Gastrocnemius medialis (tissue), 4 donors: ENCODE measurements at regions not wholly inside any gene's neighbourhood (a gene's known extent, or its start where the extent isn't known, plus 50 kb on each side); places are given as distances from the start of the nearest gene placed in this dataset.

Source experiments
- POLR2A ChIP-seq, 2 donors: fragments of 450-650 bp; IDR thresholded peaks; one replicate each; pipeline ENCODE4 v1.6.1; 2017; ENCODE audit warnings: antibody characterized with exemption in 2 of 2, mild to moderate bottlenecking in 2 of 2, moderate library complexity in 2 of 2
- TF ChIP-seq, protein P1 (sequence below), 5 experiments: fragments of 450-650 bp in 3 of 5; fragments of 200-600 bp in 2 of 5; sonication (generic) in 2 of 5; IDR thresholded peaks in 4 of 5; conservative IDR thresholded peaks in 1 of 5; 1 replicate in 4 of 5; 2 replicates in 1 of 5; pipeline ENCODE4 v1.5.1; 2016 to 2019; ENCODE audit warnings: antibody characterized with exemption in 5 of 5, mild to moderate bottlenecking in 3 of 5, moderate library complexity in 3 of 5

DNA sequence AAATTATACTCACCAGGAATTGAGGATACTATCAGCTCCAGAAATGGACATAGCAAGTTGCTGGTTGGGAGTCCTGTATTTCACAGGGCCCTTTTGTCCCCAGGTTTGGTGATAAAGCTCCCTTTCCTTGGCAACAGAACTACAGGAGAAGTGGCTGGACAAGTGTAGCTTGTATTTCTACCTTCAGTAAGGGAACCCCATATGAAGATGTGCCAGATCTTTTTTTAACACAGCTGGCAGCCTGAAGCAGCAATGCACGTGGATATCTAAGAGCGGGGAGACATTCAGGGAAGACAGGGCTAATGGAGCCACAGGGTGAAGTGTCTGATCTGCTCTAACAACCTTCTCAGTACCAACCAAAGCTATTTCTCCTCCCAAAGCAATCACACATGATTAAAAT, 373.9 kb upstream of the ID4 start:
- no peak for TF ChIP-seq POLR2A (IDR thresholded peaks at IDR 0.05)
- TF ChIP-seq, protein P1, sequence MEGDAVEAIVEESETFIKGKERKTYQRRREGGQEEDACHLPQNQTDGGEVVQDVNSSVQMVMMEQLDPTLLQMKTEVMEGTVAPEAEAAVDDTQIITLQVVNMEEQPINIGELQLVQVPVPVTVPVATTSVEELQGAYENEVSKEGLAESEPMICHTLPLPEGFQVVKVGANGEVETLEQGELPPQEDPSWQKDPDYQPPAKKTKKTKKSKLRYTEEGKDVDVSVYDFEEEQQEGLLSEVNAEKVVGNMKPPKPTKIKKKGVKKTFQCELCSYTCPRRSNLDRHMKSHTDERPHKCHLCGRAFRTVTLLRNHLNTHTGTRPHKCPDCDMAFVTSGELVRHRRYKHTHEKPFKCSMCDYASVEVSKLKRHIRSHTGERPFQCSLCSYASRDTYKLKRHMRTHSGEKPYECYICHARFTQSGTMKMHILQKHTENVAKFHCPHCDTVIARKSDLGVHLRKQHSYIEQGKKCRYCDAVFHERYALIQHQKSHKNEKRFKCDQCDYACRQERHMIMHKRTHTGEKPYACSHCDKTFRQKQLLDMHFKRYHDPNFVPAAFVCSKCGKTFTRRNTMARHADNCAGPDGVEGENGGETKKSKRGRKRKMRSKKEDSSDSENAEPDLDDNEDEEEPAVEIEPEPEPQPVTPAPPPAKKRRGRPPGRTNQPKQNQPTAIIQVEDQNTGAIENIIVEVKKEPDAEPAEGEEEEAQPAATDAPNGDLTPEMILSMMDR (IDR thresholded peaks at IDR 0.05 in 4 of 5, conservative IDR thresholded peaks at IDR 0.05 in 1 of 5): no peak
